GM18868 (cell line): ENCODE measurements at regions not wholly inside any gene's neighbourhood (a gene's known extent, or its start where the extent isn't known, plus 50 kb on each side); places are given as distances from the start of the nearest gene placed in this dataset.

Experiments
- ATAC-seq: cut with Tn5 transposase; IDR thresholded peaks from one replicate; pipeline ENCODE4 v1.9.1; 2021; ENCODE audit warnings: mild to moderate bottlenecking, moderate library complexity; ENCODE audit not compliant: unreplicated experiment

DNA sequence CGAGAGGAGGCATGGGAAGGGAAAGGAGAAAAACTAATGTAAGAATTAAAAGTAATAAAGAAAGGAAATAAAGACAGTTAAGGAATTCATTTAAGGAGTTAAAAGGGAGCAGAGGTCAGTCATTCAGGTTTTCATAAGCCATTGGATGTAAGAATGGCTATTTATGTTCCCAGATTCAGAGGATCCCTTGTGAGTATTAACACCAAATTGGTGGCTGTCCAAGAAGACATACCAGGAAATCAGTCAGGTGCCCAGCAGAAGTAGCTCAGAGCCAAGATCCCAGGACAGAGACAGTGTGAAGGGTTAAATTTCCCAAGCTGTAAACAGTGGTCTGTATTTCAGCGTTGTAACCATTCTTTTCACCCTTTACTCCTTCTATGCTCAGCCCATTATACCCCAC is 550.4 kb downstream of the BCL11A start:
- ATAC-seq, result no peak

DNA sequence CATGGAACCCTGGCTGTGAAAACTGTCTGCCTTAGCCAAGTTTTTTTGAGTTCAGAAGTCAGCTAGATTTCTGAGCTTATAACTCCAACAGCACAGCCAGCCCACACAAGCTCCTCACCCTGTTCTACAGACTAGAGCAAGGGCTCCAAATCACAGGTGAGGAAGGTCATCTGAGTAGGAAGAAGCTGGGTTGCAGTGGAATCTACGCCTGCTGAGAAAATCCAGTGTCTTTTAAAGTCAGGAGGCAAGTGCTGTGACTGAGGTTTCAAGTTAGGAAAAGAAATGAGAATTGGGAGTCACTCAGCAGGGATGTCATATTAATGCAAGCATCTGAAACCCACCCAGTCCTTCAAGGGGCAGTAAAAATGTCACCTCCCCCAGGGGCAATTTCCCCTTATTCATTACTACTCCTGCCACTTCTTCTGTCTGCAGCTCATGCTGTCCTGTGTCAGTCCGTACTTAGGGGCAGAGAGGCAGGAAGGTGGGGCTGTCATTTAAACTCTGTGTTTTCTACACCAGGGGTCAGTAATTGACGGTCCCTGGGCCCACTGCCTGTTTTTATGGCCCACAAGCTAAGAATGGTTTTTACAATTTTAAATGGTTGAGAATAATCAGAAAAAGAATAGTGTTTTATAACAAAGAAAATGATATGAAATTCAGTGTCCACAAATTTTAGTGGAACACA is 551.1 kb downstream of the BCL11A start:
- no peak for ATAC-seq

DNA sequence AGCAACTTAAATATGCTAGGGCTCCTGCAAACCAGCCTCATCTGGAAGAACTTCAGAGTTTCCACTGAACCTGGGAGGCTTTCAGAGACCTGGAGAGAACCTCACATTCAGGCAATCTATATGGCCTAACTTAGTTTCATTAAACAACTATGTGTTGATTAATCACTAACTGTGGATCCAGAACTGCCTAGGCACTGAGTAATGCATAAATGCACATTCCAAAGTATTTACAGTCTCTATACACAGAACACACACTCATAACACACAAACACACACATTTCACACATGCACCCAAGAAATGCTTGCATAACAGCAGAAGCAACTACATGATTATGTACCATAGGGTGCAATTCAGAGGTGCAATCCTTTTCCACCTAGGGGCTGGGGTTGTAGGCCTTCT is 552.8 kb downstream of the BCL11A start:
- no peak for ATAC-seq

DNA sequence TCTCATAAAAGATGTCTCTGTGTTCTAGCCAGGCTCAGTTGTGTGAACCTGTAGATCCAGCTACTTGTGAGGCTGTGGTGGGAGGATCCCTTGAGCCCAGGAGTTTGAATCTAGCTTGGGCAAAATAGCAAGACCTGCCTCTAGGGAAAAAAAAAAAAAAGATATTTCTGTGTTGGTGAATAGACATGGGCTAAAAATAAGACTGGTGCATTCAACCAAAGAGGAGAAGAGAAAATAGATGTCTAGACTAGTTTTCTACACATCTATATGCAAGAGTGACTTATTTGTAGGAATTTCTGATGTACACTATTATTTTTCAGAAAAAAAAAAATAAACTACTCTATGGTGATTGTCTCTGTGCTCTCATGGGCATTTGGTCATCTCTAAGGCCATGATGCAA is 555.1 kb downstream of the BCL11A start:
- no peak for ATAC-seq

DNA sequence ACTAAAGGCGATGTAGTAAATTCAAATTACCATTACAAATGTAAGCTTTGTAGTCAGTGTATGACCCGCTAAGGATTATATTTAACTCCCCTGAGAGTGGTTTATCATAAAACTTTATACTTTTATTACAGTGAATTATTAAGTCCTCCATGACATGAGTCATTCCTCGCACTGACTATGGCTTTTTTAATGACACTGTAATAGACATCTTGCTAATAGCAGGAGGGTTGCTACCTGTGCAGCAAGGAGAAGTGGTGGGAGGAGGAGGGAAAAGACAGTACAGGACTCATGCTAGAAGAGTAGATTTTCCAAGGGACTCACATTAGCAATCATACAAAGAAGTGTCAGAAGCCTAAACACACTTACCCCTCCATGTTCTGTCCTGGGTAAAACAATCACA is 556.1 kb downstream of the BCL11A start:
- no peak for ATAC-seq

DNA sequence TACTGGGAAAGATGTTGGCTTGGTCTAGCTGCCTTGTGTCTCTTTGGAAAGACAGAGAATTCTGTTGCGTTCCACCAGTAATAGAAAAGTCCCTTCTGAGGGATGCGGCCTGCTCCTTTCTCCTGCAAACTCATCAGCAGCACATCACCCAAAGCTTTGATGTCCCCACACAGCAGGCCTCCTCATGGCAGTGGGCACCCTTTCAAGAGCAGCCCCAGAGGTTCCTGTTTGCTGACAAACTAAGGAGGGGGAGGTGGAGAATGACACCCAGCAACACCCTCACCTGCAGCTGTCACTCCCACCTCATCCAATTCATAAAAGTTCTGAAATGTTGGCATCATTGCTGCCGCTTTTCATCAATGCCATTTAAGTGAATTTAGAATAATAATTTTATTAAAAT is 556.6 kb downstream of the BCL11A start:
- no peak for ATAC-seq

DNA sequence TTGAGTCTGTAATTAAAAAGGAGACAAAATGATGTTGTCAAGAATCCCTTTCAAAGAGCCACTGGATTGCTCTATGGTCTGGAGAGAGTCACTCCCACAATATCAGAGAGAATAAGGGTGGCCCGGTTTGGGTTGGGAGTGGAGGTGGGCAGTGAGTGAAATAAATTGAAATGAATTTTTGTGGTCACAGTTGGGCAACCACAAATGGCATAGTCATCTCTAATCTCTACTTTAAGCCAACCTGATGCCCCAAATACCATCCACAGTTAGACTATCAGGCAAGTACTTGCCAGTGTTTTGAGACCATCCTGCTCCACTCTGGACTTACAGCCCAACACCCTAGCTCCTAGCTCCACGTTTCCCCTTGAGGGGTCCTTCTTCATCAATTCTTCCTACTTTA is 559.7 kb downstream of the BCL11A start:
- no peak for ATAC-seq

DNA sequence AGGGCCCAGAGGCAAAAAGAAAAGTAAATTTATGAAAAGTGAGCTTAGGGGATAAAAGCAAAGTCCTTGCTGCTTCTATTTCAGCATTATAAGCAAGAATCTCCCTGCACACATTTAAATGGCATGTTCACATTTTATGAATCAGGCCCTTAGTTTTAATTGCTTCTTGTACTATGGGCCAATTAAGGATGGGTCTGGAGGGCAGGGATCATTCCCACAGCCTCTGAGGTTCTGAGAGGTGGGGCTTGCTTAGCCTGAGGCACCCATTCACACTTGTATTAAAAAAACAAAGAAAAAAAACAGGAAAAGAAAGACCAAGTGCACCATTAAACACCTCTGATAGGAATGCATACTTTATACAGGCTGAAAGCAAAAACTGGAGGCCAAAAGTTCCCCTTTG is 565.1 kb downstream of the BCL11A start:
- no peak for ATAC-seq

DNA sequence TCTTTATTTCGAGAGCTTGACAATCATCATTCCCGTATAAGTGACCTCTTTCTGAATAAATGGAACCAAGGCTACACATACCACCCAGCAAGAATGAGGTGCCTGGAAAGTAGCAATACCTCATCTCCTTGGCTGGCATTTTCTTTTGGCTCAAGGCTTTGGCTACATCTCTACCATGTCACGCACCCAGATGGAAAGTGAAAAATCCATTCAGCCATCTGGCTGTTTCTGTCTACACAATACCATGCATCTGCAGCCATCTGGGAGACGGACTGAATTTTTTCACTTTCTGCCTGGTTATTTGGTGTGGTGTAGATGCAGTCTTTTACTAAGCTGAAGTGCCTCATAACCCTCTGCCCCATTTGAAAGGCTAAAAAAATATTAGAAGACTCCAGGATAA is 566.9 kb downstream of the BCL11A start:
- ATAC-seq, result no peak

DNA sequence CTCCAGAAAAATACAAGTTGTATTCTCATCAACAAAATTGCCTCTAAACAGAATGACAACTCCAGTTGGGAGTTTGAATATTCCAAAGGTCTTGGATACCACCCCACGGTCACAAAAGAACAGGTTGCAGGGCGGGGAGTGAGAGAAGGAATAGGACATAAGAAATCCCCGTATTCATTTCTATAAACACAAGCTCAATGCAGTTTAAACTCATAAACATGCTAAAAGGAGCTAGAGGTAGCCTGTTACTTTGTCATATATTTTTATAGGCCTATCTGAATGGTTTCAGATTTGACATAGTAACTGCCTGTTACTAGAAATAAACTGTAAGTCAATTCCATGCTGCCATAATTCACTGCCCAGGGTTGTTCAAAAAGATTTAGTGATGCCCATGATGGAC is 567.5 kb downstream of the BCL11A start:
- ATAC-seq, result no peak

DNA sequence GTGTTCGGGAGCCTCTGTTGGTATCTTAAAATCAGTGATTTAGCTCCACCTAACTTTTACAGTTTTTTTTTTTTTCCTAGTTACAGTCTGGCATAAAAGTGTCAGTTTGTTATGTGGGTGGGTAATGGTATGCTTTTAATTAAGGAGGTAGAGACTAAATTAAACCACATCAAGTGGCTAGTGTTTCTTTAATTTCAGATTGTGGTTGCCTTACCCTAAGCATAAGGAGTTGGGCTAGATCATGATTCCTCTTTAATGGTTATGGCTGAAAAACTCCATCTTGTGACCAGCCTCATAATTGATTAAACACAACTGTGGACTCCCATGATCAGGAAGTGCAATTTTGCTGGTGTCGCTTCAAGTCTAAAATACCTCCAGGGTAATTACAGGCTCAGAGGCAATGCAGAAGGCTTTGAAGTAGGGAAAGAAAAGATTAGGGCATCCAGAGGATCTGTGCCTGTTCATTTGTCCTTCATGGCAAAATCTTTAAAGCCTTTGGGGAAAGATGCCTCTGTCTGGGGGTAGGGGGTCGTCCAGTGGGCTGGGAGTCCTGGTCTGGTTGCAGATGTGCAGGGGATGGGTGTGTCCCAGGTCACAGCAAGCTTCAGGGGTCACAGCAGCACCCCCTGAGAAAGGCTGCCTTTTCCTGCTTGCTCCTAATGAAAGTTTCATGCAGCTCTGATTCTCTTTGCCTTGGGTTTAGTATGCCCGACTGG is 579.2 kb downstream of the BCL11A start:
- ATAC-seq, result no peak

DNA sequence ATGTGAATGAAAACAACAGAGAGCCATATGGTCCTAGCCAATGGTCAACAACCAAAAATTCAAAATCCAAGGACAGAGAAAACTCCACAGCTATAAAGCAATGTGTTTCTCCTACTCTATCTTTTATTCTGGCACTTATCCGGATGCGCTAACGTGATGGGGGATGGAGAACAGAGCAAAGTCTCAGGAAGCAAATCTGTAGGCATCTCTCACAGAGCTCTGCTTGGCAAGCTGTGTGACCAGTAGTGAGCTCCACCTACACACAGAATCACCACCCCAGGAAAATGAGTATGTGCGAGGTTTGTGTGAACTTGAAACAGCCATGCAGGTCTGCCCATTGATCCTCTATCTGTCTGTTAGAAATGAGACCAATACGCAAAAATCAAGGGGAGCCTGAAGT is 584.3 kb downstream of the BCL11A start:
- ATAC-seq, result no peak

DNA sequence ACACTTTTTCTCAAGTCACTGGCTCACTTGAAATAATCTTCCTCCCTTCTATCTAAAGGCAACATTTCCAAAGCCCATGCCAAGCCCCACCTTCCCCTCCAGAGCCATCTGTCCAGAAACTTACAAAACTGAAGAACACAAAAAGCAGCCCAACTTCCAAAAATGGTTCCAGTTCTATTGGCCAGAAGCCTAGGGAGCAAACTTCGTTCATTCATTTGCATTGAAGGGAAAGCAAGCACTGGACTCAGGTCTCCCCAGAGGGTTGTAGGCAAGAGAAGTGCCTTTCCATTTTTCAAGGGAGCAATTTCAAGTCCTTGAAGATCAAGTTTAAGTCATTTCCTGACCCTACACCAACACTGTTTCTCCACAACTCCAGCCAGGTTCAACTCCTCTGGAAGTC is 585.0 kb downstream of the BCL11A start:
- ATAC-seq, result no peak

DNA sequence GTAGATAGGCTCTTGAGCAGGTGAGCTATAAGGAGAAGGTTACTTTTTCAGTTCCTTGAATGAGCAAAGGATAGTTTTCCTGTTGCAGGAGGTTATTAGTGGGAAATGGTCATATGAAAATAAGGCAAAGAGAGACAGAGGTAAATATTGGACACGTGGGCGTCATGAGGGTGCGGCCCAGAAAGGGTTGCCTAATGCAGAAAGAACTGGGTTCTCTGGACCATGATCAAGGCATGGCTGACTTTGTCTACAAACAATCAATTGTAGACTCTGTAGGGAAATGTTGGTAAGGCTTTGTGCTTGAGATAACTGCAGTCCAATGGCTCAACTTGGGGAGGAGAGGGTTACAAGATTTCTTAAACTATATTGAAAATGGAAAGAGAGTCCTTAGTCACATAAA is 585.8 kb downstream of the BCL11A start:
- no peak for ATAC-seq

DNA sequence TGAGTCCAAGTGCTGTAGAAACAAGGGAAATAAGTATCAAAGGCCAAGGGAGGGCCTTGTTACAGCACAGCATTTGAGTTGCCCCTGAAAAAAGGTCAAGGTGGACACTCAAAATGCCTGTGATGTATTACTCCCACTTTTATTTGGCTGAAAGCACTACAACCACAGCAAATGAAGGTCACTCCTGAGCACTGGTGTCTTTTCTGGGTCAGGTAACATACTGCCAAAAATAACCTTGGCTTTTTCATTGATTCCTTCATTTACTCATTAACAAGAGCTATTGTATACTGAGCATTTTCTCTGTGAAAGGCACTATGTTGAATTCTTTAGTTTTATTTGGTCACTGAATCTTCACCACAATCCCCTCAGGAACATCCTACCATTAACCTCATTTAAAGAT is 590.3 kb downstream of the BCL11A start:
- no peak for ATAC-seq

DNA sequence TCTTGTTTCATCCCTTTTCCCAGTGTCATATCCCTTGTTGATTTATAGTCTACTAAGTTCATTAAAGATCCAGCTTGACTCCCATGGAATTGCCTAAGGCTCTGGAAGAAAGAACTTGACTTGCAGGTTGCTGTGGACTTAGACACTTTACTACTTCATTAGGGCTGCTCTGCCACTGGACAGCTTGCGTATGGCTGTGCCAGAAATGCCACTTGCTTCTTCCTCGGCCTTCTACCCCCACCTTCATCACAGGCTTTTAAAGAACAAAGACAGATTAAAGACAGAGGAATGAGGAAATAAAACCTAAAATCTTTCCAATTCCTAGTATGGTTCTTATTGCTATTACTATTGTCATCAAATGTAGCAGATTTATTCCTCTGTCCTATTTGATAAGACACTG is 591.7 kb downstream of the BCL11A start:
- no peak for ATAC-seq

DNA sequence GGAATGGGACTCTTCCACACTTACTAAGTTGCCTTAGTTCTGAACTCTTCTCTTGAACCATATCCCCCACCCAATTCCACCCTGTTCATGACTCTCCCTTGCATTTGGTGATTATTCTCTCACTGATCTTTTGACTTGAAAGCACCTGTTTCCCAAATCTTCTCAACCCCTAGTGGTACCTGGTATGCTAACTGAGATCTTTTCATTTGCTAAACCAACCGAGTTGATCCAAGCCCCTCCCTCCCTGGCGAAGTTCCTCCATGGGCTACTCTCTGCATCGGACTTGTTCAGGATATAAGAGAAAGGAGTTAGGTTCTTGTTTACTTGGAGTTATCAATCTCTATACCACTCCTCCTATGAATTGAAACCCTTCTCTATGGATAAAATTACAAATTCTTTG is 593.5 kb downstream of the BCL11A start:
- ATAC-seq, result no peak

DNA sequence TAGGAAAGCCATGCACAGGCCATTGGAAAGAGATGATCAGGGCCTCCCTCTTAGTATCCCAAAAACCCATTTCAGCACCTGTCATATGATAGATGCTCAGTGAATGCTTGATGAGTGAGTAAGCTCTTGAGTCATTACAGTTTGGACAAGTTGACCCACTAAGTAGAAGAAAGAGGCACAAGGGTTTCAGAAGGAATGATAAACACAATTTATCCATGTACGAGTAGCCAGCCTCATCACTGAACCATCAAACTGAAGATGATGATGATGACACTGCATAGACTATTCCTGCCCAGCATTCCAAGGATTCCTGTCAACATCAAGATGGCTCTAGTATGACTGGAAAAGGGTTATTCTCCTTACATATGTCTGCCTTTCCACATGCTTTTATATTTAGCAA is 596.0 kb downstream of the BCL11A start:
- no peak for ATAC-seq

DNA sequence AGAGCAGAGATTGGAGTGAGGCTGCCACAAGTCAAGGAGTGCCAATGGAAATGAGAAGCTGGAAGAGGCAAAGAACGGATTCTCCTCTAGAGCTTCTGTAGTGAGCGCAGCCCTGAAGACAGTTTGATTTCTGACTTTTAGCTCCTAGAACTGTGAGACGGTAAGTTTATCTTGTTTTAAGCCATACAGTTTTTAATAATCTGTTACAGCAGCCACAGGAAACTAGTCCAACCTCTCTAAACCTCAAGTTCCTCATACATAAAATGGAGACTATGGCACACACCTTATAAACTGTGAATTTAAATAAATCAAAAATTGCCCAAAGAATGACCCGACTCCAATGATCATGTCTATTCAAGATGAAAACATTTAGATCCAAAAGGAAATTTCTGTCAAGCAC is 596.5 kb downstream of the BCL11A start:
- no peak for ATAC-seq

DNA sequence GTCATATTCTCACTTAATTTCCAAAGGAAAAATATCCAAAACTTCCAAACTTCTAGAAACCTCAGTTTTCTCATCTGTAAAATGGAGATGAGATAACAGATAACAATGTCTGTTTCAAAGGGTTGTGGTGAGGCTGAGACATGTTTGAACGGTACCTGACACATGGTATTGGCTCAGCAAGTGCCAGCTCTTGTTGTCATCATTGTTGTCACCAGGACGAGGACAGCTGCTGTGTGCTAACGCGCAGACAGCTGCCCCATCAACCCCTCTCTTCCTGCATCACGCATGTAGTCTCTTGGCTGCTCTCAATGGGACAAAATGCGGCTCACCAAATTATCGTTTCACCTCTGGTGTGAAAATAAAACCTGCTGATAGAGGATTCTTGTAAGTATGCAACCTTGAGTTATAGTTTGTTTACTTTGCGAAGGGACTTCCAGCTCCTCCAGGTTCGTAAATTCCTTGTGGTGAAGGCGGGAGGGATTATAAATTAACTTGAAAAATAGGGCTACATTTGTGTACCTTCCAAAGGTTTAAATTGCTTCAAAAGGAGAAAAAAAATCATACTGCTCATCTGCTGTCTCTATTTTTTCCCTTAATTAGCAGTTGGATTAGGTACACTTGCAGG is 605.4 kb downstream of the BCL11A start:
- ATAC-seq, result no peak

DNA sequence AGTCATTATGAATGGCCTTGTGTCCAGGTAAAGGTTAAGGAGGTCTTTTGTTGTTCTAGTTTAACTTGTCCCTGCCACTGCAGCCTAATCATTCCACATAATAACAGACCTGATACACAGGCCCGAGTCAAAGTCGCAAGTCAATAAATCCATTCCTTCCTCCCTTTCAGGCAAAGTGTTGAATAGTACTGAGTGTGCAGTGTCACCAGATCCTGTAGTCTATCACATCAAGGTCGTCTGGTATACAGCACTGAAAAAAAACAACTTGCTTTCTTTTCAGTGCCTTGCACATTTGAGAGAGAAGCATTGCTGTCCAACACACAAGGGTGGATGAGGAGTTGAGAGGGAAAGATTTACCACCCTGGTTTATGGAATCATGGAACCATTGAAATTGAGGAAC is 606.2 kb downstream of the BCL11A start:
- ATAC-seq, result no peak

DNA sequence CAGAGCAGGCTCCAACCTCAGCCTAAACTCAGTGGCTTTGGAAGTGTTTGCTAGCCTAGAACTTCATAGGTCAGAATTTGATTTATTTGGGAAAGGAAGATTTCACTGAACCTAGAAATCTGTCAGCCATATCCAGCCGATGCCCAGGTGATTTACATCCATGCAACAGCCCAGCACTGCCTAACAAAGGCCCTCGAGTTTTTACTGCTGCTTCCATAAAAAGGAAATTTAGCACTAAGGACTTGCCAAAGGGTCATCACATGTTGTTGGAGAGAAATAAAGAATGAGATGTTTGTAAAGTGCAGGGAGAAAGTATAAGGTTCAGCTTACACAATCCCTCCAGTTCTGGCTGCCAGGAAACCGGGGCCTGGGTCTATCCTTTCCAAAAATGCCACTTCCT is 614.2 kb downstream of the BCL11A start:
- no peak for ATAC-seq
